ENCODE measurements at regions not wholly inside any gene's neighbourhood (a gene's known extent, or its start where the extent isn't known, plus 50 kb on each side); places are given as distances from the start of the nearest gene placed in this dataset.

GRCh38 chr9:89999176-89999533 is 394.3 kb downstream of the GADD45G start:
- POLR2A ChIA-PET: interaction anchor here (1.5 kb wide), 1 partner anchor 394 kb away, joined by 3 read pairs; the partner anchor contains the start of gene GADD45G
- H3K36me3 Mint-ChIP-seq (ENCODE audit: low read depth): no peaks in the 10 kb centered on the region
- CTCF ChIA-PET: interaction anchor here (0.9 to 3.2 kb wide), 10 partner anchors 10 to 405 kb away, joined by 3 to 34 read pairs (median 5); partner anchors contain the start of gene GADD45G

GRCh38 chr9:89999534-90000370 is 394.9 kb downstream of the GADD45G start:
- Mint-ChIP-seq H3K4me1 (ENCODE audit: low read depth) (peaks cover 47% of the 10 kb centered on the region), H3K9me3 (ENCODE audit: insufficient read depth) (no peaks in the 10 kb centered on the region), H3K27ac (peak overlapping the region; percentile 92), H3K4me3 (peak overlapping the region; percentile 74), H3K36me3 (ENCODE audit: low read depth) (no peaks in the 10 kb centered on the region), H3K27me3 (ENCODE audit: low read depth) (peaks cover 2% of the 10 kb centered on the region)
- CTCF ChIA-PET: interaction anchor here (0.9 to 3.2 kb wide), 15 partner anchors 10 to 406 kb away, joined by 3 to 34 read pairs (median 5); partner anchors contain the start of gene GADD45G
- ATAC-seq (peak; percentile 94), DNase-seq (peak; percentile 86)
- POLR2A ChIA-PET: interaction anchor here (1.0 to 1.5 kb wide), 2 partner anchors 20 to 395 kb away, joined by 3 read pairs; partner anchors contain the start of gene GADD45G

More at GRCh38 chr9:89999176-89999533, 394.3 kb downstream of the GADD45G start:
- Mint-ChIP-seq H3K4me1 (ENCODE audit: low read depth) (peaks cover 47% of the 10 kb centered on the region), H3K27me3 (ENCODE audit: low read depth) (no peaks in the 10 kb centered on the region), H3K9me3 (ENCODE audit: insufficient read depth) (no peaks in the 10 kb centered on the region), H3K27ac (peak overlapping the region; percentile 92), H3K4me3 (peak overlapping the region; percentile 74)
- no peak for ATAC-seq
- DNase-seq: no peak

DNA sequence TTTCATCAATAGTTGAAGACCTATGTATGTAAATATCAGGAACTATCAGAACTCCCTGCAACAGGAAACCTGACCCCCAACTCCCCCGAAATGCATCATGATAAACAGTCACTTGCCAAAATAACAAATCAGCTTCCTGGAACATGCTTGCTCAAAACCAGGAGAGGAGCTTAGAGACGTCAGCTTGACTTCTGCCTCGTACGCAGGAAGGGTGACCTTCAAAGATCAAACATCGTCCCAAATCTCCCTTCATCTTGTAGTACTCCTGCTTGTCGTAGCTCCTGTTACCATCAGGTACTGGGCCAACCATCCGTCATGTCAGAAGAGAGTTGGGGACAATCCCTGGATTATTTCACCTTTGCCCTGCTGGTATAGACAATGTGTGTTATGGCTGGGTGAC is 396.1 kb downstream of the GADD45G start:
- H3K4me3 Mint-ChIP-seq: peak overlapping the region; percentile 74
- no peak for ATAC-seq
- DNase-seq: no peak
- H3K4me1 Mint-ChIP-seq (ENCODE audit: low read depth): peaks cover 44% of the 10 kb centered on the region
- peaks cover 2% of the 10 kb centered on the region for H3K36me3 Mint-ChIP-seq (ENCODE audit: low read depth)
- peak overlapping the region; percentile 92 for H3K27ac Mint-ChIP-seq
- ChIA-PET POLR2A (no interaction called here), CTCF (interaction anchor here (1.3 to 3.2 kb wide), 9 partner anchors 11 to 403 kb away, joined by 3 to 34 read pairs (median 5); partner anchors contain the start of gene GADD45G)
- H3K27me3 Mint-ChIP-seq (ENCODE audit: low read depth): peaks cover 5% of the 10 kb centered on the region
- peaks cover 5% of the 10 kb centered on the region for H3K9me3 Mint-ChIP-seq (ENCODE audit: insufficient read depth)

GRCh38 chr9:90001747-90002146 is 396.9 kb downstream of the GADD45G start:
- CTCF ChIA-PET: no interaction called here
- Mint-ChIP-seq H3K27me3 (ENCODE audit: low read depth) (peaks cover 5% of the 10 kb centered on the region), H3K4me3 (no peak overlapping the region), H3K27ac (no peak overlapping the region), H3K4me1 (ENCODE audit: low read depth) (peaks cover 42% of the 10 kb centered on the region), H3K36me3 (ENCODE audit: low read depth) (peaks cover 2% of the 10 kb centered on the region), H3K9me3 (ENCODE audit: insufficient read depth) (peaks cover 5% of the 10 kb centered on the region)
- DNase-seq (no peak), ATAC-seq (no peak)
- POLR2A ChIA-PET: no interaction called here

- DNase-seq (no peak), ATAC-seq (no peak)
- peaks cover 42% of the 10 kb centered on the region for H3K4me1 Mint-ChIP-seq (ENCODE audit: low read depth)
- peaks cover 5% of the 10 kb centered on the region for H3K27me3 Mint-ChIP-seq (ENCODE audit: low read depth)
- CTCF ChIA-PET: no interaction called here
- no peak overlapping the region for H3K27ac Mint-ChIP-seq
- POLR2A ChIA-PET: no interaction called here
- no peak overlapping the region for H3K4me3 Mint-ChIP-seq
- H3K9me3 Mint-ChIP-seq (ENCODE audit: insufficient read depth): peaks cover 5% of the 10 kb centered on the region
- H3K36me3 Mint-ChIP-seq (ENCODE audit: low read depth): peaks cover 2% of the 10 kb centered on the region
Measured at GRCh38 chr9:90002397-90003271, 397.8 kb downstream of the GADD45G start.

DNA sequence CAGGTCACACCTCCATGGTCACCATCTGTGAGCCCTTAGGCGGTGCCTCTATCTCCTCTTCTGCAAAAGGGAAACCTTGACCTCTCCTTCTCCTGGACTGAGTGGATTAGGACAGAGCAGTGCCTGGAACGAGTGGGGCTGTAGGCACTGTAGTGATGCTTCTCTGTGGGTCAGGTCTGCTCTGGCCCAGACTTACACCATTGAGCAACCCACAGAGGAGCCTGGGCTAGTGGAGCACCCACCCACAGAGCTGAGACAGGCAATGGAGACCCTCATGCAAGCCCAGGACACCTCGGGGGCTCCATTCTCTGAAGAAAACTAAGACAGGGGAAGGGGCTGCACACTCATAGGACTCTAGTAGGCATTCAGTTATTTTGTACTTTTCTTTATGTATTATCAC is 400.6 kb downstream of the GADD45G start:
- ATAC-seq: no peak
- no peak overlapping the region for H3K27ac Mint-ChIP-seq
- CTCF ChIA-PET: interaction anchor here (2.0 to 2.3 kb wide), 2 partner anchors 17 to 403 kb away, joined by 5 to 9 read pairs; no protein-coding TSS in a partner anchor
- H3K4me1 Mint-ChIP-seq (ENCODE audit: low read depth): peaks cover 20% of the 10 kb centered on the region
- peaks cover 2% of the 10 kb centered on the region for H3K36me3 Mint-ChIP-seq (ENCODE audit: low read depth)
- no peak for DNase-seq
- POLR2A ChIA-PET: no interaction called here
- H3K27me3 Mint-ChIP-seq (ENCODE audit: low read depth): peaks cover 5% of the 10 kb centered on the region
- no peak overlapping the region for H3K4me3 Mint-ChIP-seq
- H3K9me3 Mint-ChIP-seq (ENCODE audit: insufficient read depth): peaks cover 5% of the 10 kb centered on the region

DNA sequence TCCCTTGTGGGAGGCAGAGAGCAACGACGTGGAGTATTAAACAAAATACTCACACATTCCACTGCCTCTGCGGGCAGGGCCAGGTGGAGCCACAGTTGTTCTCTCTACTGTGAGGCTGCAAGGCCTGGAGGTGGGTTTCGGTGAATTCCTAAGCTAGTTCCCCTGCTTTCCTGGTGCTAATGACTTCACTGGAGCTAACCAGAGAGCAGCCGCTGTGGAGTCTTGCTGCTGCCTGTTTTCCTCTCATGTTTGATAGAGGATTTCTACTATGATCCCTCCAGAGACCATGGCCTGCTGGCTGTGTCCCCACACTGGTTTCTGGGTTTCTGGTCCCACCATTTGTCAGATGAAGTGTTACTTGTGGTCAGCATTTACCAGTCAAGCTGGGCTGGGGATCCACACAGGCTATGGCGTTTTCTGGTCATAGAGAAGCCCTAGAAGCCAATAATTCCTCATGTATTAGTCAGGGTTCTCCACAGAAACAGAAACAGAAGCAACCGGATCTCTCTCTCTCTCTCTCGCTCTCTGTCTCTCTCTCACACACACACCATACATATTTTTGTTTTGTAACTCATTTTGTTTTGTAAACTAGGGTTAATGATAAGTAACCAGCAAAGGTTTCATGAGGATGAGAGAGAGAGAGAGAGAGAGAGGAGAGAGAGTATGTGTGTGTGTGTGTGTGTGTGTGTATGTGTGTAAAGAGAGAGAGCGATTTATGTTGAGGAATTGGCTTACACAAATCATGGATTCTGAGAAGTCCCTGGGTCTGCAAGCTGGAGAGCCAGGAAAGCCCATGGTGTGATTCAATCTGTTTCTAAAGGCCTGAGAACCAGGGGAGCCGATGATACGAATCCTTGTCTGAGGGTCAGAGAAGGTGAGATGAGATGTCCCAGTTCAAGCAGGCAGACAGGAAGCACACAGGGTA is 403.0 kb downstream of the GADD45G start:
- no peaks in the 10 kb centered on the region for H3K4me1 Mint-ChIP-seq (ENCODE audit: low read depth)
- peaks cover 5% of the 10 kb centered on the region for H3K9me3 Mint-ChIP-seq (ENCODE audit: insufficient read depth)
- H3K27ac Mint-ChIP-seq: no peak overlapping the region
- H3K27me3 Mint-ChIP-seq (ENCODE audit: low read depth): peaks cover 7% of the 10 kb centered on the region
- peaks cover 2% of the 10 kb centered on the region for H3K36me3 Mint-ChIP-seq (ENCODE audit: low read depth)
- POLR2A ChIA-PET: no interaction called here
- DNase-seq: no peak
- no peak overlapping the region for H3K4me3 Mint-ChIP-seq
- no peak for ATAC-seq
- CTCF ChIA-PET: interaction anchor here (0.6 to 2.0 kb wide), 2 partner anchors 19 to 35 kb away, joined by 3 to 5 read pairs; no protein-coding TSS in a partner anchor

GRCh38 chr9:90009447-90009846 is 404.6 kb downstream of the GADD45G start:
- CTCF ChIA-PET: no interaction called here
- peaks cover 8% of the 10 kb centered on the region for H3K27me3 Mint-ChIP-seq (ENCODE audit: low read depth)
- H3K4me3 Mint-ChIP-seq: no peak overlapping the region
- DNase-seq (no peak), ATAC-seq (no peak)
- peaks cover 2% of the 10 kb centered on the region for H3K36me3 Mint-ChIP-seq (ENCODE audit: low read depth)
- H3K4me1 Mint-ChIP-seq (ENCODE audit: low read depth): no peaks in the 10 kb centered on the region
- peaks cover 5% of the 10 kb centered on the region for H3K9me3 Mint-ChIP-seq (ENCODE audit: insufficient read depth)
- H3K27ac Mint-ChIP-seq: no peak overlapping the region
- POLR2A ChIA-PET: no interaction called here

DNA sequence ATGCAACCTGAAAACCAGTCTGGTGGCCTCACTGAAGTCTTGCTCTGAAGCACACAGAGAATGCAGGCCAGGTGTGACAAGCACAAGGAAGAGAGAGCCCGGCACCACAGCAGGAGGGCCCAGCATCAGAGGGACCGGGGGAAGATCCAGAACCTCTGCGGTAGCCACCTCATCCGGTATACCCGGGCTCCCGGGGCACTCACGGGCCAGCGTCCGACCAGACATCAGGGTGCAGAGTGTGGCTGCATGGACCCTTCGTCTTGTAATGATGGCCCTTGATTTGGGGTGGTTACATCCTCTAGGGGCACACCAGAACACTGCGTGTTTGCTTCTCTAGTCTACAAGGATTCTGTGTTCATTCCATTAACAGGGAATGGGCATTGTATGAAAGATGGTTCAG is 406.0 kb downstream of the GADD45G start:
- peaks cover 6% of the 10 kb centered on the region for H3K27me3 Mint-ChIP-seq (ENCODE audit: low read depth)
- ATAC-seq: no peak
- no peaks in the 10 kb centered on the region for H3K9me3 Mint-ChIP-seq (ENCODE audit: insufficient read depth)
- no peak overlapping the region for H3K27ac Mint-ChIP-seq
- ChIA-PET CTCF (interaction anchor here (2.0 kb wide), 1 partner anchor 10 kb away, joined by 4 read pairs; no protein-coding TSS in a partner anchor), POLR2A (no interaction called here)
- H3K4me1 Mint-ChIP-seq (ENCODE audit: low read depth): no peaks in the 10 kb centered on the region
- H3K36me3 Mint-ChIP-seq (ENCODE audit: low read depth): no peaks in the 10 kb centered on the region
- no peak for DNase-seq
- no peak overlapping the region for H3K4me3 Mint-ChIP-seq

DNA sequence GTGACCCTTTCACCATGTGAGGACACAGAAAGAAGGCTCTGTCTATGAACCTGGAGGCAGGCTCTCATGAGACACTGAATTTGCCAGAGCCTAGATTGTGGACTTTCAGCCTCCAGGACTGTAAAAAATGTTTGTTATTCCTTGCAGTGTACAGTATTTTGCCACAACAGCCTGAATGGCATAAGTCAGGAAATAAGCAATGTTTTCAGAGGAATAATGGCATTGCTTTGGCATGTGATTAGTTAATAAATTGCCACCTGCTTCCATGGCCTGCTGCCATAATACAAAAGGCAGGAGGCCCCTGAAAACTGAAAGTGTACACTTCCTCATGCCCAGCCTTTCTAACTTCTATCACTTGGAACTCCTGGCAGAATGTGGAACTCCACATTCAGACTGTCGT is 408.1 kb downstream of the GADD45G start:
- no peaks in the 10 kb centered on the region for H3K9me3 Mint-ChIP-seq (ENCODE audit: insufficient read depth)
- ChIA-PET POLR2A (no interaction called here), CTCF (interaction anchor here (0.7 to 2.0 kb wide), 3 partner anchors 12 to 734 kb away, joined by 3 to 4 read pairs (median 3); no protein-coding TSS in a partner anchor)
- no peaks in the 10 kb centered on the region for H3K36me3 Mint-ChIP-seq (ENCODE audit: low read depth)
- no peak overlapping the region for H3K4me3 Mint-ChIP-seq
- DNase-seq (no peak), ATAC-seq (no peak)
- H3K27ac Mint-ChIP-seq: no peak overlapping the region
- H3K4me1 Mint-ChIP-seq (ENCODE audit: low read depth): peaks cover under 1% of the 10 kb centered on the region
- H3K27me3 Mint-ChIP-seq (ENCODE audit: low read depth): peaks cover 13% of the 10 kb centered on the region

DNA sequence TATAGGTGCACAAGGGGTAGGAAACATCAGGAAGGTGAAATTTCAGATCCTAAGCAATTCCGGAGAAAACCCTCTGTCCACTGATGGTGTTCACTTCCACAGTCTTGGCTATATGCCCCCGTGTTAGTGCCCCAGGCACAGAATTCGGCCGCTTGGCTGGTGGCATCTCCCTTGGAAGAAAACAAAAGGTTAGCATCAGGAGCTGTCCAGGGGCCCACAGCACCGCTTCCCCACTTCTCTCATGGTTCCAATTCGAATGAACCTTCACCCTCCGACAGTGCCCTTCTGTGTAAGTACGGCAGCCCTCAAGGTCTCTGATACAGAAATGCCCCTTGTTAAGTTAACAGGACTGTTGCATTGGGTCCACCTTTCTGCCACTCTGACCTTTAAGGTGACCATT is 409.0 kb downstream of the GADD45G start:
- Mint-ChIP-seq H3K27me3 (ENCODE audit: low read depth) (peaks cover 13% of the 10 kb centered on the region), H3K36me3 (ENCODE audit: low read depth) (no peaks in the 10 kb centered on the region), H3K9me3 (ENCODE audit: insufficient read depth) (no peaks in the 10 kb centered on the region), H3K27ac (no peak overlapping the region), H3K4me1 (ENCODE audit: low read depth) (peaks cover 9% of the 10 kb centered on the region), H3K4me3 (no peak overlapping the region)
- ATAC-seq: no peak
- DNase-seq: no peak
- ChIA-PET CTCF (interaction anchor here (1.0 kb wide), 1 partner anchor 735 kb away, joined by 3 read pairs; no protein-coding TSS in a partner anchor), POLR2A (no interaction called here)

Measured in activated CD8-positive, alpha-beta T cell treated with anti-CD3 and anti-CD28 coated beads, Interleukin-2, amount 10 ng/mL, durations not matched to agents 7 days and 5 days (primary cell).